ENCODE measurements at regions not wholly inside any gene's neighbourhood (a gene's known extent, or its start where the extent isn't known, plus 50 kb on each side); places are given as distances from the start of the nearest gene placed in this dataset.
A peak's percentile ranks its signal among the peaks of the same experiment; 100 is the strongest.

DNA sequence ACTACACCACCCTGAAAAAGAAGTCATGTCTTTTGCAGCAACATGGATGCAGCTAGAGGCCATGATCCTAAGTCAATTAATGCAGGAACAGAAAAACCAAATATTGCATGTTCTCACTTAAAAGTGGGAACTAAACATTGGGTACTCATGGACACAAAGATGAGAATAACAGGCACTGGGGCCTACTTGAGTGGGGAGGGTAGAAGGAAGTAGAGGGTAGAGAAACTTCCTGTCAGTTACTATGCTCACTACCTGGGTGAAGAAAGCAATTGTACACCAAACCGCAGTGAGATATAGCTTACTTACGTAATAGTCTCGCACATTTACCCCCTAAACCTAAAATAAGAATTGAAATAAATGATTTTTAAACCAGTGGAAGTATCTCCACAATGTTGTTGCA is 480.5 kb upstream of the ARRDC4 start (continued):
- TF ChIP-seq, protein P1, sequence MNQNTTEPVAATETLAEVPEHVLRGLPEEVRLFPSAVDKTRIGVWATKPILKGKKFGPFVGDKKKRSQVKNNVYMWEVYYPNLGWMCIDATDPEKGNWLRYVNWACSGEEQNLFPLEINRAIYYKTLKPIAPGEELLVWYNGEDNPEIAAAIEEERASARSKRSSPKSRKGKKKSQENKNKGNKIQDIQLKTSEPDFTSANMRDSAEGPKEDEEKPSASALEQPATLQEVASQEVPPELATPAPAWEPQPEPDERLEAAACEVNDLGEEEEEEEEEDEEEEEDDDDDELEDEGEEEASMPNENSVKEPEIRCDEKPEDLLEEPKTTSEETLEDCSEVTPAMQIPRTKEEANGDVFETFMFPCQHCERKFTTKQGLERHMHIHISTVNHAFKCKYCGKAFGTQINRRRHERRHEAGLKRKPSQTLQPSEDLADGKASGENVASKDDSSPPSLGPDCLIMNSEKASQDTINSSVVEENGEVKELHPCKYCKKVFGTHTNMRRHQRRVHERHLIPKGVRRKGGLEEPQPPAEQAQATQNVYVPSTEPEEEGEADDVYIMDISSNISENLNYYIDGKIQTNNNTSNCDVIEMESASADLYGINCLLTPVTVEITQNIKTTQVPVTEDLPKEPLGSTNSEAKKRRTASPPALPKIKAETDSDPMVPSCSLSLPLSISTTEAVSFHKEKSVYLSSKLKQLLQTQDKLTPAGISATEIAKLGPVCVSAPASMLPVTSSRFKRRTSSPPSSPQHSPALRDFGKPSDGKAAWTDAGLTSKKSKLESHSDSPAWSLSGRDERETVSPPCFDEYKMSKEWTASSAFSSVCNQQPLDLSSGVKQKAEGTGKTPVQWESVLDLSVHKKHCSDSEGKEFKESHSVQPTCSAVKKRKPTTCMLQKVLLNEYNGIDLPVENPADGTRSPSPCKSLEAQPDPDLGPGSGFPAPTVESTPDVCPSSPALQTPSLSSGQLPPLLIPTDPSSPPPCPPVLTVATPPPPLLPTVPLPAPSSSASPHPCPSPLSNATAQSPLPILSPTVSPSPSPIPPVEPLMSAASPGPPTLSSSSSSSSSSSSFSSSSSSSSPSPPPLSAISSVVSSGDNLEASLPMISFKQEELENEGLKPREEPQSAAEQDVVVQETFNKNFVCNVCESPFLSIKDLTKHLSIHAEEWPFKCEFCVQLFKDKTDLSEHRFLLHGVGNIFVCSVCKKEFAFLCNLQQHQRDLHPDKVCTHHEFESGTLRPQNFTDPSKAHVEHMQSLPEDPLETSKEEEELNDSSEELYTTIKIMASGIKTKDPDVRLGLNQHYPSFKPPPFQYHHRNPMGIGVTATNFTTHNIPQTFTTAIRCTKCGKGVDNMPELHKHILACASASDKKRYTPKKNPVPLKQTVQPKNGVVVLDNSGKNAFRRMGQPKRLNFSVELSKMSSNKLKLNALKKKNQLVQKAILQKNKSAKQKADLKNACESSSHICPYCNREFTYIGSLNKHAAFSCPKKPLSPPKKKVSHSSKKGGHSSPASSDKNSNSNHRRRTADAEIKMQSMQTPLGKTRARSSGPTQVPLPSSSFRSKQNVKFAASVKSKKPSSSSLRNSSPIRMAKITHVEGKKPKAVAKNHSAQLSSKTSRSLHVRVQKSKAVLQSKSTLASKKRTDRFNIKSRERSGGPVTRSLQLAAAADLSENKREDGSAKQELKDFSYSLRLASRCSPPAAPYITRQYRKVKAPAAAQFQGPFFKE (tag by site-specific recombination; IDR thresholded peaks at IDR 0.05; ENCODE audit: borderline replicate concordance) = no peak
- TF ChIP-seq ZNF600 (tag by site-specific recombination; IDR thresholded peaks at IDR 0.05) (no peak), ZNF324 (tag by site-specific recombination; IDR thresholded peaks at IDR 0.05) (no peak), ZNF248 (tag by site-specific recombination; IDR thresholded peaks at IDR 0.05) (no peak)
- TF ChIP-seq, protein P2, sequence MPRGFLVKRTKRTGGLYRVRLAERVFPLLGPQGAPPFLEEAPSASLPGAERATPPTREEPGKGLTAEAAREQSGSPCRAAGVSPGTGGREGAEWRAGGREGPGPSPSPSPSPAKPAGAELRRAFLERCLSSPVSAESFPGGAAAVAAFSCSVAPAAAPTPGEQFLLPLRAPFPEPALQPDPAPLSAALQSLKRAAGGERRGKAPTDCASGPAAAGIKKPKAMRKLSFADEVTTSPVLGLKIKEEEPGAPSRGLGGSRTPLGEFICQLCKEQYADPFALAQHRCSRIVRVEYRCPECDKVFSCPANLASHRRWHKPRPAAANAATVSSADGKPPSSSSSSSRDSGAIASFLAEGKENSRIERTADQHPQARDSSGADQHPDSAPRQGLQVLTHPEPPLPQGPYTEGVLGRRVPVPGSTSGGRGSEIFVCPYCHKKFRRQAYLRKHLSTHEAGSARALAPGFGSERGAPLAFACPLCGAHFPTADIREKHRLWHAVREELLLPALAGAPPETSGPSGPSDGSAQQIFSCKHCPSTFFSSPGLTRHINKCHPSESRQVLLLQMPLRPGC (tag by site-specific recombination; IDR thresholded peaks at IDR 0.05) = no peak

GRCh38 chr15:97482521-97482920 is 478.0 kb upstream of the ARRDC4 start:
- Histone ChIP-seq H3K9me3 (ENCODE audit: control insufficient read depth, insufficient read depth, low read depth, low read length) (no peaks in the 10 kb centered on the region; the same call in 1 of the 2 replicates), H3K4me3 (ENCODE audit: low read depth, low read length) (no peak overlapping the region), H3K27ac (ENCODE audit: extremely low read depth, low read depth, low read length) (no peak overlapping the region), H3K36me3 (ENCODE audit: control insufficient read depth in 2 of 2, insufficient read depth in 1 of 2, low read length in 2 of 2) (no peaks in the 10 kb centered on the region), H3K4me1 (ENCODE audit: control insufficient read depth, insufficient read depth, low read length) (peaks cover 8% of the 10 kb centered on the region)
- ChIA-PET POLR2A (no interaction called here), CTCF (interaction anchor here (0.5 to 1.8 kb wide), 11 partner anchors 21 to 1537 kb away, joined by 3 to 4 read pairs (median 3); no protein-coding TSS in a partner anchor)
- TF ChIP-seq, protein P3, sequence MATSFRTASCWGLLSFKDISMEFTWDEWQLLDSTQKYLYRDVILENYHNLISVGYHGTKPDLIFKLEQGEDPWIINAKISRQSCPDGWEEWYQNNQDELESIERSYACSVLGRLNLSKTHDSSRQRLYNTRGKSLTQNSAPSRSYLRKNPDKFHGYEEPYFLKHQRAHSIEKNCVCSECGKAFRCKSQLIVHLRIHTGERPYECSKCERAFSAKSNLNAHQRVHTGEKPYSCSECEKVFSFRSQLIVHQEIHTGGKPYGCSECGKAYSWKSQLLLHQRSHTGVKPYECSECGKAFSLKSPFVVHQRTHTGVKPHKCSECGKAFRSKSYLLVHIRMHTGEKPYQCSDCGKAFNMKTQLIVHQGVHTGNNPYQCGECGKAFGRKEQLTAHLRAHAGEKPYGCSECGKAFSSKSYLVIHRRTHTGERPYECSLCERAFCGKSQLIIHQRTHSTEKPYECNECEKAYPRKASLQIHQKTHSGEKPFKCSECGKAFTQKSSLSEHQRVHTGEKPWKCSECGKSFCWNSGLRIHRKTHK (tag by site-specific recombination; IDR thresholded peaks at IDR 0.05) = no peak
- no peak for TF ChIP-seq ZNF184 (tag by site-specific recombination; IDR thresholded peaks at IDR 0.05)
- TF ChIP-seq ZNF610 (tag by site-specific recombination; IDR thresholded peaks at IDR 0.05; ENCODE audit: borderline replicate concordance) = no peak
- 0 out of 2 replicates have a peak, but pooled peaks have one; percentile 4 for TF ChIP-seq ZNF654 (tag by site-specific recombination; IDR thresholded peaks at IDR 0.05; ENCODE audit: low read depth)
- TF ChIP-seq, protein P4, sequence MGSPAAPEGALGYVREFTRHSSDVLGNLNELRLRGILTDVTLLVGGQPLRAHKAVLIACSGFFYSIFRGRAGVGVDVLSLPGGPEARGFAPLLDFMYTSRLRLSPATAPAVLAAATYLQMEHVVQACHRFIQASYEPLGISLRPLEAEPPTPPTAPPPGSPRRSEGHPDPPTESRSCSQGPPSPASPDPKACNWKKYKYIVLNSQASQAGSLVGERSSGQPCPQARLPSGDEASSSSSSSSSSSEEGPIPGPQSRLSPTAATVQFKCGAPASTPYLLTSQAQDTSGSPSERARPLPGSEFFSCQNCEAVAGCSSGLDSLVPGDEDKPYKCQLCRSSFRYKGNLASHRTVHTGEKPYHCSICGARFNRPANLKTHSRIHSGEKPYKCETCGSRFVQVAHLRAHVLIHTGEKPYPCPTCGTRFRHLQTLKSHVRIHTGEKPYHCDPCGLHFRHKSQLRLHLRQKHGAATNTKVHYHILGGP (tag by site-specific recombination; IDR thresholded peaks at IDR 0.05) = no peak
- TF ChIP-seq, protein P5, sequence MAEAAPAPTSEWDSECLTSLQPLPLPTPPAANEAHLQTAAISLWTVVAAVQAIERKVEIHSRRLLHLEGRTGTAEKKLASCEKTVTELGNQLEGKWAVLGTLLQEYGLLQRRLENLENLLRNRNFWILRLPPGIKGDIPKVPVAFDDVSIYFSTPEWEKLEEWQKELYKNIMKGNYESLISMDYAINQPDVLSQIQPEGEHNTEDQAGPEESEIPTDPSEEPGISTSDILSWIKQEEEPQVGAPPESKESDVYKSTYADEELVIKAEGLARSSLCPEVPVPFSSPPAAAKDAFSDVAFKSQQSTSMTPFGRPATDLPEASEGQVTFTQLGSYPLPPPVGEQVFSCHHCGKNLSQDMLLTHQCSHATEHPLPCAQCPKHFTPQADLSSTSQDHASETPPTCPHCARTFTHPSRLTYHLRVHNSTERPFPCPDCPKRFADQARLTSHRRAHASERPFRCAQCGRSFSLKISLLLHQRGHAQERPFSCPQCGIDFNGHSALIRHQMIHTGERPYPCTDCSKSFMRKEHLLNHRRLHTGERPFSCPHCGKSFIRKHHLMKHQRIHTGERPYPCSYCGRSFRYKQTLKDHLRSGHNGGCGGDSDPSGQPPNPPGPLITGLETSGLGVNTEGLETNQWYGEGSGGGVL (tag by site-specific recombination; IDR thresholded peaks at IDR 0.05) = no peak
- no peak for TF ChIP-seq ZNF626 (tag by site-specific recombination; IDR thresholded peaks at IDR 0.05)
- TF ChIP-seq ZNF785 (tag by site-specific recombination; IDR thresholded peaks at IDR 0.05) = no peak
- no peak for TF ChIP-seq ZNF488 (tag by site-specific recombination; IDR thresholded peaks at IDR 0.05)

All from HEK293 (cell line).